ENCODE measurements at regions not wholly inside any gene's neighbourhood (a gene's known extent, or its start where the extent isn't known, plus 50 kb on each side); places are given as distances from the start of the nearest gene placed in this dataset.

DNA sequence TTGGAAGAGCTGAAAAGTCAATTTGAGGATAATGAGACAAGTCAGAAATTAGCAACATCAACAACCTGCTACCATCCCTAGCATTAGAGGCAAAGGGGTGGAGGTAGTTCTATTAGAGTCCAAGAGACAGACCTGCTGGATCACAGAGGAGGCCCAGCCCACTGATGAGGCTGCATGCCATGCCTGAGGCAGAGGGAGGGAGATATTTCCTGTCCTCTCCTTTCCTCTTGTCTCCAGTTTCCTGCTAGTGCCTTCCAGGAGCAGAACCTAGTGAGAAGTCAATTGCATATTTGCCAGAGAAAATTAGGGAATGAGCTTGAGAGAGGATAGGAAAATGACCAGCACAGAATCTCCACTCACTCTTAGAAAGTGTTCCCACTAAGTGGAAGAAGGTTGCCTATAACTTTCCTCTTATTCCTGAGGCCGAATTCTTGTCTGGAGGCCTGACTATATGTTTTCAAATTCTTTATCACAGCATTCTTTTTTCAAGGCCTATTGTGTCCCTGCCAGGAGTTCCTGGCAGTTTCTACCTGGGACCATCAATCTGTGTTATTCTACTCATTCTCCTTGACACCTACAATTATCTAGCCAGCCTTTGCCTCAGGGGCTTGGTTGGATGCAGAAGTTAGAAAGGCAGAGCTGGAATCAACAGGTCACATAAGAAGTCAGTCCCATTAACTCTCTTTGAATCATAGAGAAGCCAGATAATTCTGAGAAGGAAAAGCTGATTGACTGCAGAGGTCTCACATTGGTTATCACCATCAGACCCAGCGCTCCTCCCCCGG, 121.9 kb downstream of the EMP1 start:
- TF ChIP-seq NBN (IDR thresholded peaks at IDR 0.05) (no peak), CHD4 (IDR thresholded peaks at IDR 0.05) (no peak), IKZF1 (conservative IDR thresholded peaks at IDR 0.05) (no peak), JUNB (IDR thresholded peaks at IDR 0.05) (no peak), WRNIP1 (IDR thresholded peaks at IDR 0.05; ENCODE audit: borderline replicate concordance, low read depth, low read length) (no peak)
- TF ChIP-seq, protein P1, sequence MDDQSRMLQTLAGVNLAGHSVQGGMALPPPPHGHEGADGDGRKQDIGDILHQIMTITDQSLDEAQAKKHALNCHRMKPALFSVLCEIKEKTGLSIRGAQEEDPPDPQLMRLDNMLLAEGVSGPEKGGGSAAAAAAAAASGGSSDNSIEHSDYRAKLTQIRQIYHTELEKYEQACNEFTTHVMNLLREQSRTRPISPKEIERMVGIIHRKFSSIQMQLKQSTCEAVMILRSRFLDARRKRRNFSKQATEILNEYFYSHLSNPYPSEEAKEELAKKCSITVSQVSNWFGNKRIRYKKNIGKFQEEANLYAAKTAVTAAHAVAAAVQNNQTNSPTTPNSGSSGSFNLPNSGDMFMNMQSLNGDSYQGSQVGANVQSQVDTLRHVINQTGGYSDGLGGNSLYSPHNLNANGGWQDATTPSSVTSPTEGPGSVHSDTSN (IDR thresholded peaks at IDR 0.05; ENCODE audit: insufficient replicate concordance, low read depth, low read length): no peak
- Histone ChIP-seq H3K79me2 (ENCODE audit: control insufficient read depth, insufficient read depth, low read length) (no peaks in the 10 kb centered on the region), H3K4me1 (ENCODE audit: control insufficient read depth, insufficient read depth, low read length) (no peaks in the 10 kb centered on the region), H3K4me3 (no peak overlapping the region), H2AFZ (ENCODE audit: control insufficient read depth, low read depth, low read length) (no peak overlapping the region), H3K27ac (ENCODE audit: control insufficient read depth, insufficient read depth) (no peak overlapping the region), H4K20me1 (ENCODE audit: control insufficient read depth, insufficient read depth) (no peaks in the 10 kb centered on the region), H3K9ac (ENCODE audit: control insufficient read depth, insufficient read depth, low read length) (no peak overlapping the region), H3K9me3 (replicated peaks; ENCODE audit: control insufficient read depth, insufficient read depth, low read length) (no peaks in the 10 kb centered on the region), H3K36me3 (ENCODE audit: control insufficient read depth in 2 of 2, insufficient read depth in 2 of 2, low read length in 1 of 2) (no peaks in the 10 kb centered on the region), H3K27me3 (replicated peaks in 1 of 2; ENCODE audit: control insufficient read depth in 2 of 2, insufficient read depth in 2 of 2, low read length in 1 of 2) (no peaks in the 10 kb centered on the region; a peak in 1 of 4 replicates), H3K4me2 (ENCODE audit: control insufficient read depth, insufficient read depth) (no peak overlapping the region)
- no TSS peak for BruUV-seq (replicated peaks)
- in situ Hi-C loops (cut with MboI): no loop called here
- FAIRE-seq: no peak
- WGBS (ENCODE audit: insufficient coverage, insufficient replicate concordance, low lambda C conversion rate, missing lambda C conversion rate): 30% methylated on average over 3 of the region's 3 CpGs
- RAD21 ChIA-PET (ENCODE audit: unreplicated experiment): no interaction called here
- intact Hi-C loops (cut with micrococcal nuclease; ENCODE audit: unreplicated experiment): no loop called here
- CTCF ChIA-PET: interaction anchor here (0.7 kb wide), 1 partner anchor 559 kb away, joined by 4 read pairs; no protein-coding TSS in a partner anchor
- SMC1A ChIA-PET (ENCODE audit: uncharacterized antibody, unreplicated experiment): interaction anchor here (0.6 kb wide), 1 partner anchor 802 kb away, joined by 3 read pairs; no protein-coding TSS in a partner anchor
- no peak for DNase-seq (ENCODE audit: low read depth, low spot score)
- no peak for ATAC-seq
- POLR2A ChIA-PET: no interaction called here

All from GM12878 (cell line).